Lower leg skin (tissue), 4 donors: ENCODE measurements at regions not wholly inside any gene's neighbourhood (a gene's known extent, or its start where the extent isn't known, plus 50 kb on each side); places are given as distances from the start of the nearest gene placed in this dataset.

Experiments used
- DNase-seq, 2 donors: peaks; one replicate each; pipeline ENCODE4 v3.0.0-alpha.2; 2019; ENCODE audit warnings: low spot score in 2 of 2
- H3K4me3 ChIP-seq: fragments of 200-600 bp; sonication (generic); 2 replicates; pipeline ENCODE4 v1.5.1; 2017; ENCODE audit warnings: mild to moderate bottlenecking, low read depth; ENCODE audit not compliant: poor library complexity, severe bottlenecking
- CTCF ChIP-seq, 3 donors: fragments of 450-650 bp; IDR thresholded peaks; one replicate each; pipeline ENCODE4 v1.5.1; 2016; ENCODE audit warnings: antibody characterized with exemption in 3 of 3, mild to moderate bottlenecking in 3 of 3, moderate library complexity in 2 of 3
- POLR2A ChIP-seq, 2 donors: fragments of 450-650 bp; IDR thresholded peaks; one replicate each; pipeline ENCODE4 v1.6.1; 2016 to 2017; ENCODE audit warnings: antibody characterized with exemption in 2 of 2, mild to moderate bottlenecking in 1 of 2, moderate library complexity in 1 of 2
- WGBS, 2 donors: methylation state at CpG; one replicate each; pipeline ENCODE4 v1.1.5; 2018; 5-methylcytosine and 5-hydroxymethylcytosine counted together
- intact Hi-C: fragments of 100-400 bp; cut with DNase I; formaldehyde crosslinking; loops from one replicate; pipeline ENCODE4 v1.15.0; 2023; ENCODE audit warnings: low total_unique reads

GRCh38 chr2:61671561-61672315 lies 133.6 kb upstream of the XPO1 start:
- TF ChIP-seq POLR2A (IDR thresholded peaks at IDR 0.05) = no peak
- no peak for TF ChIP-seq CTCF (IDR thresholded peaks at IDR 0.05)
- no peak for DNase-seq
- H3K4me3 ChIP-seq = no peak overlapping the region
- intact Hi-C loops = no loop called here
- 32 to 33% methylated on average over 5 of the region's 5 CpGs for WGBS, 2 donors

GRCh38 chr2:61670591-61671501 lies 132.7 kb upstream of the XPO1 start:
- no peak overlapping the region for H3K4me3 ChIP-seq
- TF ChIP-seq POLR2A (IDR thresholded peaks at IDR 0.05) (no peak), CTCF (IDR thresholded peaks at IDR 0.05) (no peak)
- peak; percentile 58 to 86 for DNase-seq
- intact Hi-C loops = no loop called here
- 4 to 7% methylated on average over 3 of the region's 3 CpGs for WGBS, 2 donors

- WGBS, 2 donors = 84 to 95% methylated on average over 1 of the region's 1 CpG
- intact Hi-C loops = no loop called here
Observed at GRCh38 chr2:61664190-61664589, 126.0 kb upstream of the XPO1 start.

GRCh38 chr2:61662990-61663389 lies 124.8 kb upstream of the XPO1 start:
- no peak overlapping the region for H3K4me3 ChIP-seq
- WGBS, 2 donors = 92 to 94% methylated on average over 7 of the region's 7 CpGs
- intact Hi-C loops = no loop called here
- TF ChIP-seq POLR2A (IDR thresholded peaks at IDR 0.05) (no peak), CTCF (IDR thresholded peaks at IDR 0.05) (no peak)
- DNase-seq = no peak

More at GRCh38 chr2:61664190-61664589, 126.0 kb upstream of the XPO1 start:
- no peak for DNase-seq
- H3K4me3 ChIP-seq = no peak overlapping the region
- TF ChIP-seq POLR2A (IDR thresholded peaks at IDR 0.05) = no peak
- TF ChIP-seq CTCF (IDR thresholded peaks at IDR 0.05) = no peak

GRCh38 chr2:61660511-61661388 lies 122.6 kb upstream of the XPO1 start:
- TF ChIP-seq POLR2A (IDR thresholded peaks at IDR 0.05) (no peak), CTCF (IDR thresholded peaks at IDR 0.05) (no peak)

More at GRCh38 chr2:61660511-61661388, 122.6 kb upstream of the XPO1 start:
- intact Hi-C loops = no loop called here
- 72 to 76% methylated on average over 4 of the region's 4 CpGs for WGBS, 2 donors
- H3K4me3 ChIP-seq = no peak overlapping the region
- no peak for DNase-seq
